IMR-90 (cell line): ENCODE measurements at regions not wholly inside any gene's neighbourhood (a gene's known extent, or its start where the extent isn't known, plus 50 kb on each side); places are given as distances from the start of the nearest gene placed in this dataset.

Source experiments
- ATAC-seq: fragments of 200-7000 bp; cut with Tn5 transposase; 2 replicates; pipeline ENCODE4 v1.9.1; 2020; ENCODE audit warnings: low read depth, mild to moderate bottlenecking, moderate library complexity
- BruUV-seq: library from RNA; stranded (reverse); fragments of 400-500 nt; replicated peaks from 2 replicates; lab custom pipeline; 2021; lab: Mats Ljungman, UMichigan
- CTCF ChIA-PET: fragments of 300-600 bp; formaldehyde crosslinking; extraction: SDS; loops from one replicate; lab custom pipeline; 2021; ENCODE audit warnings: antibody characterized with exemption; lab: Yijun Ruan, JAX
- POLR2A ChIA-PET: fragments of 300-600 bp; sonication (Branson Sonifier 250); formaldehyde crosslinking; loops from one replicate; lab custom pipeline; 2022; ENCODE audit warnings: antibody characterized with exemption; ENCODE audit not compliant: unreplicated experiment; lab: Charles Lee
- DNase-seq: peaks from one replicate; pipeline ENCODE4 v3.0.0; 2013
- H2AFZ ChIP-seq: replicated peaks from 2 replicates; pipeline ENCODE3; 2013; ENCODE audit warnings: low read length, mild to moderate bottlenecking; ENCODE audit not compliant: poor library complexity
- H2AK5ac ChIP-seq: 2 replicates; pipeline ENCODE4 v1.6.1; 2013; ENCODE audit warnings: low read depth, low read length, inconsistent platforms
- H2AK9ac ChIP-seq: replicated peaks from 2 replicates; pipeline ENCODE3; 2013; ENCODE audit warnings: mild to moderate bottlenecking, low read depth, low read length, moderate library complexity; ENCODE audit not compliant: poor library complexity
- H2BK120ac ChIP-seq: 2 replicates; pipeline ENCODE4 v1.6.1; 2013; ENCODE audit warnings: low read depth, low read length, inconsistent platforms
- H2BK15ac ChIP-seq: 3 replicates; pipeline ENCODE4 v1.6.1; 2013; ENCODE audit warnings: low read depth, low read length, inconsistent platforms
- H2BK20ac ChIP-seq: 2 replicates; pipeline ENCODE4 v1.6.1; 2013; ENCODE audit warnings: low read depth, mild to moderate bottlenecking, inconsistent platforms, low read length, moderate library complexity
- H2BK5ac ChIP-seq: 2 replicates; pipeline ENCODE4 v1.6.1; 2013; ENCODE audit warnings: mild to moderate bottlenecking, low read depth, low read length, inconsistent platforms; ENCODE audit not compliant: poor library complexity, severe bottlenecking
- H3K14ac ChIP-seq: replicated peaks from 2 replicates; pipeline ENCODE4 v1.6.1; 2013; ENCODE audit warnings: low read depth, low read length, inconsistent platforms
- H3K18ac ChIP-seq: 2 replicates; pipeline ENCODE4 v1.6.1; 2013; ENCODE audit warnings: low read depth, low read length, control low read depth
- H3K23ac ChIP-seq: 2 replicates; pipeline ENCODE4 v1.6.1; 2013; ENCODE audit warnings: low read depth, low read length, inconsistent platforms
- H3K27ac ChIP-seq: 2 replicates; pipeline ENCODE4 v1.5.1; 2013; ENCODE audit warnings: mild to moderate bottlenecking, control low read depth, low read length; ENCODE audit not compliant: insufficient read depth
- H3K27me3 ChIP-seq: 2 replicates; pipeline ENCODE4 v1.6.1; 2013; ENCODE audit warnings: low read length; ENCODE audit not compliant: control insufficient read depth, insufficient read depth
- H3K36me3 ChIP-seq: 2 replicates; pipeline ENCODE4 v1.6.1; 2013; ENCODE audit warnings: low read length, mixed read lengths; ENCODE audit not compliant: control insufficient read depth, insufficient read depth
- H3K4ac ChIP-seq: 2 replicates; pipeline ENCODE4 v1.6.1; 2013; ENCODE audit warnings: low read depth, low read length, inconsistent platforms
- H3K4me1 ChIP-seq: 2 replicates; pipeline ENCODE4 v1.6.1; 2013; ENCODE audit warnings: low read length, mixed read lengths; ENCODE audit not compliant: control insufficient read depth, insufficient read depth
- H3K4me2 ChIP-seq: 2 replicates; pipeline ENCODE4 v1.6.1; 2013; ENCODE audit warnings: low read depth, mild to moderate bottlenecking, control low read depth, low read length, moderate library complexity
- H3K4me3 ChIP-seq: 2 replicates; pipeline ENCODE4 v1.5.1; 2013; ENCODE audit warnings: low read depth, mild to moderate bottlenecking, control low read depth, low read length, moderate library complexity; ENCODE audit not compliant: insufficient read depth
- H3K56ac ChIP-seq: 2 replicates; pipeline ENCODE4 v1.6.1; 2013; ENCODE audit warnings: low read length, inconsistent platforms; ENCODE audit not compliant: insufficient read depth; ENCODE audit errors: extremely low read depth
- H3K79me1 ChIP-seq, 2 experiments: 2 replicates each; pipeline ENCODE4 v1.6.1; 2013; ENCODE audit warnings: low read length in 2 of 2, inconsistent platforms in 1 of 2, low read depth in 1 of 2
- H3K9ac ChIP-seq: 2 replicates; pipeline ENCODE4 v1.6.1; 2013; ENCODE audit warnings: low read depth, low read length, control low read depth
- H3K9me1 ChIP-seq: 2 replicates; pipeline ENCODE4 v1.6.1; 2013; ENCODE audit warnings: low read length, inconsistent platforms; ENCODE audit not compliant: insufficient read depth
- H3K9me3 ChIP-seq: 2 replicates; pipeline ENCODE4 v1.6.1; 2013; ENCODE audit warnings: low read length; ENCODE audit not compliant: control insufficient read depth, insufficient read depth
- H4K20me1 ChIP-seq: 2 replicates; pipeline ENCODE4 v1.6.1; 2013; ENCODE audit warnings: low read length, inconsistent platforms; ENCODE audit not compliant: insufficient read depth
- H4K5ac ChIP-seq: 2 replicates; pipeline ENCODE4 v1.6.1; 2013; ENCODE audit warnings: mild to moderate bottlenecking, low read depth, low read length, control low read depth
- H4K8ac ChIP-seq, 2 experiments: 2 replicates each; pipeline ENCODE4 v1.6.1; 2013; ENCODE audit warnings: low read depth in 2 of 2, low read length in 2 of 2, control low read depth in 1 of 2, inconsistent platforms in 1 of 2
- H4K91ac ChIP-seq: 2 replicates; pipeline ENCODE4 v1.6.1; 2013; ENCODE audit warnings: low read depth, low read length, inconsistent platforms; ENCODE audit not compliant: insufficient read depth
- BHLHE40 ChIP-seq: fragments of 150-350 bp; IDR thresholded peaks from 2 replicates; pipeline ENCODE4 v1.6.1; 2016; ENCODE audit warnings: mild to moderate bottlenecking, low read depth, low read length
- CEBPB ChIP-seq: IDR thresholded peaks from 2 replicates; pipeline ENCODE4 v1.6.1; 2012; ENCODE audit warnings: low read depth, low read length, improper control_type of control experiment
- CHD1 ChIP-seq: IDR thresholded peaks from 2 replicates; pipeline ENCODE4 v1.6.1; 2012; ENCODE audit warnings: low read depth, low read length, improper control_type of control experiment
- FOS ChIP-seq: fragments of 150-350 bp; IDR thresholded peaks from 2 replicates; pipeline ENCODE4 v1.6.1; 2016; ENCODE audit warnings: low read depth, low read length
- RCOR1 ChIP-seq: IDR thresholded peaks from 2 replicates; pipeline ENCODE4 v1.6.1; 2012; ENCODE audit warnings: mild to moderate bottlenecking, low read length, improper control_type of control experiment; ENCODE audit not compliant: insufficient replicate concordance
- RFX5 ChIP-seq: IDR thresholded peaks from 2 replicates; pipeline ENCODE4 v1.8.0; 2012; ENCODE audit warnings: low read depth, mild to moderate bottlenecking, low read length, moderate library complexity
- USF2 ChIP-seq: fragments of 150-350 bp; IDR thresholded peaks from 2 replicates; pipeline ENCODE4 v1.6.1; 2017; ENCODE audit warnings: mild to moderate bottlenecking, antibody characterized with exemption, low read length, low read depth
- WGBS, 2 experiments: methylation state at CpG; one replicate each; pipeline versions ENCODE4 v1.1.5 to v1.1.7; 2013; ENCODE audit warnings: missing lambda C conversion rate in 2 of 2; ENCODE audit not compliant: insufficient read length in 1 of 2; ENCODE audit errors: extremely low coverage in 2 of 2; 5-methylcytosine and 5-hydroxymethylcytosine counted together
- dilution Hi-C: fragments of 300-500 bp; cut with HindIII; formaldehyde crosslinking; loops from one replicate; pipeline ENCODE4 v1.14.3; 2018; ENCODE audit warnings: low sequenced_read_pairs; ENCODE audit not compliant: unreplicated experiment
- in situ Hi-C: fragments of 300-500 bp; cut with MboI; formaldehyde crosslinking; loops from 3 replicates; pipeline ENCODE4 v1.14.3; 2019; ENCODE audit warnings: low sequenced_read_pairs, inconsistent platforms, mixed read lengths
- intact Hi-C: fragments of 100-400 bp; cut with micrococcal nuclease; formaldehyde crosslinking; loops from 2 replicates; pipeline ENCODE4 v1.10.0; 2022

GRCh38 chr12:87051621-87052020 is 795.4 kb upstream of the MGAT4C start:
- no CpG with 5 or more reads among the region's 1 CpG for WGBS, 2 experiments
- H3K4me3 ChIP-seq = no peak overlapping the region

More at GRCh38 chr12:87051621-87052020, 795.4 kb upstream of the MGAT4C start:
- dilution Hi-C loops = no loop called here
- H4K5ac ChIP-seq = no peak overlapping the region
- no peak overlapping the region for H2AK5ac ChIP-seq
- no peak overlapping the region for H2BK120ac ChIP-seq
- no peaks in the 10 kb centered on the region for H3K36me3 ChIP-seq
- in situ Hi-C loops = no loop called here
- ChIA-PET CTCF (no interaction called here), POLR2A (no interaction called here)
- H2BK5ac ChIP-seq = no peak overlapping the region
- no peak overlapping the region for H3K14ac ChIP-seq
- intact Hi-C loops = no loop called here
- H3K4me1 ChIP-seq = no peaks in the 10 kb centered on the region
- peak; percentile 1 for DNase-seq
- H3K56ac ChIP-seq = no peak overlapping the region
- no peak overlapping the region for H2BK15ac ChIP-seq
- no peak overlapping the region for H3K9ac ChIP-seq
- H3K27ac ChIP-seq = no peak overlapping the region
- no peak overlapping the region for H2BK20ac ChIP-seq
- no peak overlapping the region for H3K23ac ChIP-seq
- no peak overlapping the region for H2AK9ac ChIP-seq
- ATAC-seq = peak; percentile 44
- no peak overlapping the region for H3K18ac ChIP-seq
- no peak overlapping the region for H3K4me2 ChIP-seq
- no peaks in the 10 kb centered on the region for H3K9me3 ChIP-seq
- H3K27me3 ChIP-seq = no peaks in the 10 kb centered on the region
- TF ChIP-seq RCOR1 = no peak
- no peak for TF ChIP-seq CEBPB
- TF ChIP-seq RFX5 = no peak
- TF ChIP-seq BHLHE40 = no peak
- no peak for TF ChIP-seq CHD1
- no peak for TF ChIP-seq USF2
- no peak for TF ChIP-seq FOS
- H2AFZ ChIP-seq = no peak overlapping the region
- no peaks in the 10 kb centered on the region for H3K9me1 ChIP-seq
- no peak overlapping the region for H4K91ac ChIP-seq
- no peaks in the 10 kb centered on the region for H3K79me1 ChIP-seq
- H4K20me1 ChIP-seq = no peaks in the 10 kb centered on the region
- BruUV-seq = no TSS peak
- H3K4ac ChIP-seq = no peak overlapping the region
- no peak overlapping the region for H4K8ac ChIP-seq
